Prostate gland (tissue), 2 donors: ENCODE measurements at regions not wholly inside any gene's neighbourhood (a gene's known extent, or its start where the extent isn't known, plus 50 kb on each side); places are given as distances from the start of the nearest gene placed in this dataset.

Source experiments
- CTCF ChIP-seq, 4 experiments: fragments of 200-600 bp in 2 of 4; fragments of 450-650 bp in 2 of 4; sonication (generic) in 2 of 4; IDR thresholded peaks; 1 replicate in 3 of 4; 2 replicates in 1 of 4; pipeline ENCODE4 v1.5.1; 2016 to 2019; ENCODE audit warnings: antibody characterized with exemption in 4 of 4, mild to moderate bottlenecking in 2 of 4, moderate library complexity in 2 of 4
- POLR2A ChIP-seq: fragments of 450-650 bp; IDR thresholded peaks from one replicate; pipeline ENCODE4 v1.6.1; 2016; ENCODE audit warnings: antibody characterized with exemption, mild to moderate bottlenecking
- POLR2AphosphoS5 ChIP-seq: sonication (generic); formaldehyde crosslinking; IDR thresholded peaks from one replicate; pipeline ENCODE4 v1.6.1; 2017; ENCODE audit warnings: antibody characterized with exemption

GRCh38 chr5:99929806-99930135 is 605.4 kb upstream of the FAM174A start:
- TF ChIP-seq POLR2A, result no peak
- no peak for TF ChIP-seq CTCF (IDR thresholded peaks at IDR 0.05)
- no peak for TF ChIP-seq POLR2AphosphoS5
